ENCODE measurements at regions not wholly inside any gene's neighbourhood (a gene's known extent, or its start where the extent isn't known, plus 50 kb on each side); places are given as distances from the start of the nearest gene placed in this dataset.
"Not testable (repeated sequence)": the region's sequence is repeated elsewhere in the genome, so short reads cannot be mapped to it uniquely, and the experiment has no call there.

- ChIA-PET POLR2A (ENCODE audit: low non-redundant PET) (no interaction called here), CTCF (no interaction called here)
- Histone ChIP-seq H3K9me3 (ENCODE audit: low read depth, low read length, poor library complexity, severe bottlenecking) (no peaks in the 10 kb centered on the region), H3K36me3 (ENCODE audit: insufficient read depth, low read length, poor library complexity, severe bottlenecking) (no peaks in the 10 kb centered on the region), H3K4me1 (ENCODE audit: insufficient read depth, low read length, poor library complexity, severe bottlenecking) (no peaks in the 10 kb centered on the region), H3K27ac (ENCODE audit: low read depth, low read length, poor library complexity, severe bottlenecking) (no peak overlapping the region), H3K27me3 (replicated peaks; ENCODE audit: insufficient read depth, low read depth, low read length, poor library complexity) (no peaks in the 10 kb centered on the region), H3K4me3 (ENCODE audit: low read depth, low read length, poor library complexity, severe bottlenecking) (no peak overlapping the region)
- DNase-seq (ENCODE audit: low spot score) = no peak
- BruUV-seq (replicated peaks) = no TSS peak
- no peak for TF ChIP-seq EZH2 (IDR thresholded peaks at IDR 0.05; ENCODE audit: borderline replicate concordance, low read depth, low read length, poor library complexity, severe bottlenecking)
- TF ChIP-seq CTCF (conservative IDR thresholded peaks at IDR 0.05; ENCODE audit: low read depth, low read length) = no peak
- intact Hi-C loops (cut with micrococcal nuclease; ENCODE audit: unreplicated experiment) = no loop called here
Observed at GRCh38 chr20:16864963-16865362, 116.8 kb downstream of the OTOR start.

DNA sequence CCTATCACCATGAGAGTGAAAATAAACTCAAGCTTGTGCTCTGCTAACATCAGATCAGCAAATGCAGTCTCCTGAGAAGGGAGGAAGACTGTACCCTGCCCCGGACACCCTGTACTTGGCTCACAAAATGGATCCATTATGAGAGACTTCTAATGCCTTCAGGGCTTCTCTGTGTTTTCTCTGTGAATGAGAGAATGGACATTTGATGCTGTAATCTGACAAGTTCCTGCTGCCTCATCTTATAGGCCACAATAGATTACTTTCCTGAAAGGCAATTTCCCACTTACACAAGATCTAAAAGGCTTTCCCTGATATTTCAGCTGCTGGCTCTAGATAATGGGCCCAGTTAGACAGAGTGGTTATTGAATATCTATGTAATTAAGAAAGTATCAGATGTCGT lies 117.2 kb downstream of the OTOR start:
- Histone ChIP-seq H3K27me3 (replicated peaks; ENCODE audit: insufficient read depth, low read depth, low read length, poor library complexity) (no peaks in the 10 kb centered on the region), H3K9me3 (ENCODE audit: low read depth, low read length, poor library complexity, severe bottlenecking) (no peaks in the 10 kb centered on the region), H3K4me1 (ENCODE audit: insufficient read depth, low read length, poor library complexity, severe bottlenecking) (no peaks in the 10 kb centered on the region), H3K4me3 (ENCODE audit: low read depth, low read length, poor library complexity, severe bottlenecking) (no peak overlapping the region), H3K27ac (ENCODE audit: low read depth, low read length, poor library complexity, severe bottlenecking) (no peak overlapping the region), H3K36me3 (ENCODE audit: insufficient read depth, low read length, poor library complexity, severe bottlenecking) (no peaks in the 10 kb centered on the region)
- no peak for DNase-seq (ENCODE audit: low spot score)
- no TSS peak for BruUV-seq (replicated peaks)
- no peak for TF ChIP-seq CTCF (conservative IDR thresholded peaks at IDR 0.05; ENCODE audit: low read depth, low read length)
- TF ChIP-seq EZH2 (IDR thresholded peaks at IDR 0.05; ENCODE audit: borderline replicate concordance, low read depth, low read length, poor library complexity, severe bottlenecking) = no peak
- POLR2A ChIA-PET (ENCODE audit: low non-redundant PET) = no interaction called here
- CTCF ChIA-PET = no interaction called here
- intact Hi-C loops (cut with micrococcal nuclease; ENCODE audit: unreplicated experiment) = no loop called here

- DNase-seq (ENCODE audit: low spot score); H3K36me3 ChIP-seq (ENCODE audit: insufficient read depth, low read length, poor library complexity, severe bottlenecking); H3K27me3 ChIP-seq (replicated peaks; ENCODE audit: insufficient read depth, low read depth, low read length, poor library complexity); BruUV-seq (replicated peaks); H3K9me3 ChIP-seq (ENCODE audit: low read depth, low read length, poor library complexity, severe bottlenecking); H3K4me1 ChIP-seq (ENCODE audit: insufficient read depth, low read length, poor library complexity, severe bottlenecking); H3K27ac ChIP-seq (ENCODE audit: low read depth, low read length, poor library complexity, severe bottlenecking); intact Hi-C loops (cut with micrococcal nuclease; ENCODE audit: unreplicated experiment); CTCF ChIA-PET; H3K4me3 ChIP-seq (ENCODE audit: low read depth, low read length, poor library complexity, severe bottlenecking); POLR2A ChIA-PET (ENCODE audit: low non-redundant PET): not testable (repeated sequence)
Observed at GRCh38 chr20:16873124-16873523, 125.0 kb downstream of the OTOR start.

GRCh38 chr20:16877053-16877554 lies 128.9 kb downstream of the OTOR start:
- no peak for DNase-seq (ENCODE audit: low spot score)
- intact Hi-C loops (cut with micrococcal nuclease; ENCODE audit: unreplicated experiment) = no loop called here
- no peaks in the 10 kb centered on the region for H3K27me3 ChIP-seq (replicated peaks; ENCODE audit: insufficient read depth, low read depth, low read length, poor library complexity)
- no peaks in the 10 kb centered on the region for H3K4me1 ChIP-seq (ENCODE audit: insufficient read depth, low read length, poor library complexity, severe bottlenecking)
- H3K27ac ChIP-seq (ENCODE audit: low read depth, low read length, poor library complexity, severe bottlenecking) = no peak overlapping the region
- H3K4me3 ChIP-seq (ENCODE audit: low read depth, low read length, poor library complexity, severe bottlenecking) = no peak overlapping the region
- ChIA-PET POLR2A (ENCODE audit: low non-redundant PET) (no interaction called here), CTCF (no interaction called here)
- H3K36me3 ChIP-seq (ENCODE audit: insufficient read depth, low read length, poor library complexity, severe bottlenecking) = no peaks in the 10 kb centered on the region
- no peaks in the 10 kb centered on the region for H3K9me3 ChIP-seq (ENCODE audit: low read depth, low read length, poor library complexity, severe bottlenecking)
- TF ChIP-seq CTCF (conservative IDR thresholded peaks at IDR 0.05; ENCODE audit: low read depth, low read length) = no peak
- TF ChIP-seq EZH2 (IDR thresholded peaks at IDR 0.05; ENCODE audit: borderline replicate concordance, low read depth, low read length, poor library complexity, severe bottlenecking) = no peak
- no TSS peak for BruUV-seq (replicated peaks)
